GM13977 (cell line): ENCODE measurements at regions not wholly inside any gene's neighbourhood (a gene's known extent, or its start where the extent isn't known, plus 50 kb on each side); places are given as distances from the start of the nearest gene placed in this dataset.

Experiments
- DNase-seq: peaks from one replicate; pipeline ENCODE4 v3.0.0; 2012; ENCODE audit warnings: low spot score
- in situ Hi-C: fragments of 300-500 bp; cut with MboI; formaldehyde crosslinking; loops from one replicate; pipeline ENCODE4 v1.12.0; 2022; ENCODE audit warnings: low sequenced_read_pairs, low pct_unique_long_range_greater_than_20kb, mixed read lengths, inconsistent platforms; ENCODE audit not compliant: unreplicated experiment
- TF ChIP-seq, protein P1 (sequence below): IDR thresholded peaks from 2 replicates; pipeline ENCODE4 v1.5.1; 2012; ENCODE audit warnings: mild to moderate bottlenecking, control low read depth; ENCODE audit not compliant: insufficient read depth; ENCODE audit errors: extremely low read depth, missing control alignments

DNA sequence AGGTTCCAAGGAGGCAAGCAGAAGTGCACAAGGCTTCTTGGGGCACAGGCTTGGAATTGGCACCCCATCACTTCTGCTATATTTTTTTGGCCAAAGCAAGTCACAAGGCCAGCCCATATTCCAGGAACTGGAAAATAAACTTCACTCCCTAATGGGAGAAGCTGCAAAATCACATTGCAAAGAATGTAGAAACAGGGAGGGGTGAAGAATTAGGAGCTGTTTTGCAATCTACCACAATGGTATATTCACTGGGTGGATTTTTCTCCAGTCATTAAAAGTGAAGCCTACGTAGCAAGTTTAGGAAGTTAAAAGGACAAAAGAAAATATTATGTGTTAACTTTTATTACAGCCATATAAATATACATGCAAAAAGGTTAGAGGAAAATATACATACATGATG is 464.8 kb downstream of the COG6 start:
- no peak for DNase-seq
- in situ Hi-C loops = no loop called here
- TF ChIP-seq, protein P1, sequence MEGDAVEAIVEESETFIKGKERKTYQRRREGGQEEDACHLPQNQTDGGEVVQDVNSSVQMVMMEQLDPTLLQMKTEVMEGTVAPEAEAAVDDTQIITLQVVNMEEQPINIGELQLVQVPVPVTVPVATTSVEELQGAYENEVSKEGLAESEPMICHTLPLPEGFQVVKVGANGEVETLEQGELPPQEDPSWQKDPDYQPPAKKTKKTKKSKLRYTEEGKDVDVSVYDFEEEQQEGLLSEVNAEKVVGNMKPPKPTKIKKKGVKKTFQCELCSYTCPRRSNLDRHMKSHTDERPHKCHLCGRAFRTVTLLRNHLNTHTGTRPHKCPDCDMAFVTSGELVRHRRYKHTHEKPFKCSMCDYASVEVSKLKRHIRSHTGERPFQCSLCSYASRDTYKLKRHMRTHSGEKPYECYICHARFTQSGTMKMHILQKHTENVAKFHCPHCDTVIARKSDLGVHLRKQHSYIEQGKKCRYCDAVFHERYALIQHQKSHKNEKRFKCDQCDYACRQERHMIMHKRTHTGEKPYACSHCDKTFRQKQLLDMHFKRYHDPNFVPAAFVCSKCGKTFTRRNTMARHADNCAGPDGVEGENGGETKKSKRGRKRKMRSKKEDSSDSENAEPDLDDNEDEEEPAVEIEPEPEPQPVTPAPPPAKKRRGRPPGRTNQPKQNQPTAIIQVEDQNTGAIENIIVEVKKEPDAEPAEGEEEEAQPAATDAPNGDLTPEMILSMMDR = no peak

DNA sequence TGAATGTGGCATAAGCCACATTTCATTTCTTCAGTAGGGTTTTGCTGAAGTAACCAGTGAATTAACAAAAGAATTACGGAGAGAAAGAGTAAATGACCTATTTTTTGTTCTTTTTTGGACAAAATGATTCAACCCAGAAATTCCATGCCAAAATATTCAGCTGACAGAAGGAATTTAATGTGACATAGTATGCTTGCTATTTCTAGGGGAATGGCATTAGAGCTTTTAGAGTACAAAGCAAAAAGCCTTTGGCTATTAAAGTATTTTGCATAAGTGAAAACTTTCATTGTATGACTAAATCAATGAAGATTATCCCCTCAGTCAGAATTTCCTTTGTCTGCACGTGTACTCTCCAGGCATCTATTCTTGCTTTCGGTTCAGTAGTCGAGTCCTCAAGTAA is 465.3 kb downstream of the COG6 start:
- TF ChIP-seq, protein P1 = no peak
- in situ Hi-C loops = no loop called here
- no peak for DNase-seq

DNA sequence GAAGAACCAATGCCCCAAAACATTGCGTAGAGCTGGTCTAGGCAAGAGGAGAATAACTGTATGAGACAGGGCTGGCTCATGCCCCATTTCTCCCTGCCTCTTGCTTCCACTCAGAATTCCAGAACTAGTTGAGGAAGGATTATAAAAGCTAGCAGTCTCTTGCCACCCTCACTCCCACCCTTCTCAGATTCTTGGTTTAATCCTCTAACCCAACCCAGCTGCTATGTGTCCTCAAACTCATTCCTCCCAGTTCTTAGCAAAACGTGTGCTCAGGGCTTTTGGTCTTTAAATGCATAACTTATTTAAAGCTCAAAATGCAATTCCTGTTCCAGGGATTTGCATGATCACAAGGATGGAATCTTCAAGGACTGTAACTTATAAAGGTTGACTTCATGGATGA is 466.3 kb downstream of the COG6 start:
- TF ChIP-seq, protein P1 = no peak
- in situ Hi-C loops = no loop called here
- no peak for DNase-seq

DNA sequence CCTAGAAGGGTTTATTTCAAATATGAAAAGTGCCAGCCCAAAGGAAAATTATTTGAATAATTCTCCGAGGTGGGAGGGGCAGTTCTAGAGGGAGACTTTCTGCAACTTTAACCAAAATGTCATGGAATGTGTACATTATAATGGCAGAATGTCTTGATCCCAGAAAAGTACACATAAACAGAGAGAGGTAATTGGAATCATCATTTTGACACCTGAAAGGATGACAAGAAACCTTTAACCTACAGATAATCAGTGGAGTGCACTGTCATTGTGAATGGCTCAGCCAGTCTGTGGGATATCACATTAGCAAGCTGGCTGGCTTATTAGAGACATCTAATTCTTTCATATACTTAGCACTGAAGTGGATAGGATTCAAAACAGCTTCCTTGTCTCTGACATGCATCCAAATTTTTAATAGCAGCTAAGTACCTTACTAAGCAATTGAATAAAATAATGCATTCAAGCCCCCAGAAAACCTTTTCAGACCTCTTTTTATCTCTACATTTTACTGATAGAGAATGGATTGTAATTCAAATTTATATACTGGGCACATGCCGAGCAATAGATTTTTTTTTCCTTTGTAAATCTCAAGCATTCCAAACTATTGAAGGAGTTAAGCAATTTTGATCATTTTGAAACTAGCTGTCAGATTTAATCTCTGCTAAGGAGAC is 468.6 kb downstream of the COG6 start:
- in situ Hi-C loops = no loop called here
- DNase-seq = no peak
- TF ChIP-seq, protein P1 = no peak

DNA sequence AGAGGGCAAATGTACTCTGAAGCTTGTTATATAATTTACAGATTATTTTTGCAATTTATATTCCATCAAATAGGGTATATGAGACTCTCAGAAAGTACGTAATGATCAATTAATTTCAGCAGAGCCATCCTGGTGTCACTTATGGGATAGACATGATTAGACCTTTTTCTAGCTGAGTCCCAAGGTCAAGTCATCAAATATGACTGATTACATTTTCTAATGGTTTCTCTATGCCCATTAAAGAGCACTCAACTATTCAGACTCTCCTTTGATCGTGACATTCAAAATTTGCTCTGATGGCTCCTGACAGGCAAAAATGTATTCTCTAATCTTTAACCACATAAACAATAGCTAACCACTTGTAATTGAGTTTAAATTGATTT is 469.2 kb downstream of the COG6 start:
- TF ChIP-seq, protein P1 = no peak

DNA sequence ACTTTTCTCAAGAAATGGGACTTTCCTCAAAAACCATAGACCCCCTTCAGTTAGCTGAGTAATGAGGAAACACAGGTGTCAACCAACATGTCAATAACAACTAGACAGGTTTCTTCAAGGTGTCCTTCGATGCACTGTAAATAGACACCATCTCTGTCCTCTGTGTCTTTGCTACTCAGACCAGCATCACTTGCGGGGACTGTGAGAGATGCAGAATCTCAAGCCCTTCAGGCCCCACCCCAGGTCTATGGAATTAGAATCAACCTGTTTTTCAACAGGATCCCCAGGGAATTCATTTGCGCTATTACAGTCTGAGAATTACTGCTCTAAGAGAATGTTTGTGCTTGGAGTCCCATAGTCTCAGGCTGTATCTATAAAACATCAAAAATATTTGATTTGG is 469.9 kb downstream of the COG6 start:
- no peak for DNase-seq
- TF ChIP-seq, protein P1 = no peak

More for the DNA sequence above, 469.2 kb downstream of the COG6 start:
- DNase-seq = no peak
- in situ Hi-C loops = no loop called here

More for the DNA sequence above, 469.9 kb downstream of the COG6 start:
- in situ Hi-C loops = no loop called here
